Left lobe of liver (tissue), 2 donors: ENCODE measurements at regions not wholly inside any gene's neighbourhood (a gene's known extent, or its start where the extent isn't known, plus 50 kb on each side); places are given as distances from the start of the nearest gene placed in this dataset.

Source experiments
- ATAC-seq: fragments of 200-7000 bp; cut with Tn5 transposase; one replicate; pipeline ENCODE4 v1.9.1; 2020; ENCODE audit warnings: mild to moderate bottlenecking, moderate library complexity
- DNase-seq: peaks from one replicate; pipeline ENCODE4 v3.0.0-alpha.2; 2020; ENCODE audit warnings: low spot score
- donor health status: DM: no; HTN: no; CAD: no; lungs with moderate emphysema.
- donor health status: DM: no; HTN: yes; CAD: no.

DNA sequence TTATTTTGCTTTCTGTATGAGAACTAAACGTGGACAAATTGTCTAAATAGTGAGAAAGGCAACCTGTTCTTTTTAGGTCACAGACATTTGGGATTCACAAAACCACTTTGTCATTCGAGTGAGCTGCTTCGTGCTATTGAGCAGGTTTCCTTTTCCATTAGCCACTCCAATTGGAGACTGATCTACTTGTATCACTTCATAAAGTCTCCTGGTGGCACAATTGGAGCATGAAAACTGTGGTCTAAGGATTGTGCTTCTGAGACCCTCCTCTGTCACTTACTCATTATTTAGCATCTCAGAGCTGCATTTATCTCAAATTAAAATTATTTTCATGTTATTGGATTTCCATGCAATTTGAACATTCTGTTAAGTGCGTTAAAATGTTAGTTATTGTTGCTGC, 397.7 kb downstream of the TDRD3 start:
- DNase-seq (no peak), ATAC-seq (no peak)

DNA sequence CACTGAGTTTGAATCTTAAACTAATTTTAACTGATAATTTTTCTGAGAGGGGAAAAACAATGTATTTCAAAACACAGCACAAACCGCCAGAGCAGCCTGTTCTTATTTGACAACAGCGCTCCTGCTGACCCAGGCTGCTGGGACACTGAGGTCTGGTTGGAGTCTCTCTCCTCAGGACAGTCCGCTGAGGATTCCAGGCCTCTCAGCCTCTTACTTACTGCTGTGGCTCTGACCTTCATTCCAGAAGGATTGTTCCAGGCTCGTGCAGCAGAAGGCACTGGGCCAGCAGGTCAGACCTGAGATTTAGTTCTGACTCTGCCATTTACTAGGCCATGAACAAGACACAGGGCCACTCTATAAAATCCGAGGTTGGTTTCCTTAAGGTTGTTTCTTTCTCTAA, 393.6 kb downstream of the TDRD3 start:
- ATAC-seq (no peak), DNase-seq (no peak)

DNA sequence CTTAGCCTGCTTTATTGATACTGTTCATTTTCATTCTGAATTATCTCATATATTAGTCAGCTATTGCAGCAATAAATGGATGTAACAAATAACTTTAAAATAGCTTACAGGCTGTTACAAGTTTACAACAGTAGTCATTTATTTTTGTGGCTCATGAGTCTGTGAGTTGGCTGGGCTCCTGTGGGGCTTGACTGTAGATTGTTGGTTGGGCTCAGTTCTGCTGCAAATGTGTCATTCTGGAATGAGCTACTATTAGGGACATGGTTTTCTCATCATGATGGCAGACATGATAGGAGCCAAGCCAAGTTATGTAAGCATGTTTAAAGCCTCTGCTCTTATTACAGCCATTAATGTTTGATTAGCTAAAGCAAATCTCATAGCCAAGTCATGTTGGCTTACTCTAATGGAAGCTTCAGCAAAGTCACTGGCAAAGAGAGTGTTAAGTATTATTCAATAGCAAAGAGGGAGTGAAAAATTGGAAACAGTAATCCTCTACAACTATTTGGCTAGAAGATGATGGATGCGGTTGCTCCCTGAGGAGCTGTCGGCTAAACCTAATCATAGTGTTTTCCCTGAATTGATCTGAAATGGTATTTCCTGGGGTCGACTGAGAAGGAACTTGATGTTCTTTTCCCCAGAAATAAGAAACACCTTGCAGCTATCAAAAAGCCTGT, 391.3 kb downstream of the TDRD3 start:
- no peak for DNase-seq
- no peak for ATAC-seq

DNA sequence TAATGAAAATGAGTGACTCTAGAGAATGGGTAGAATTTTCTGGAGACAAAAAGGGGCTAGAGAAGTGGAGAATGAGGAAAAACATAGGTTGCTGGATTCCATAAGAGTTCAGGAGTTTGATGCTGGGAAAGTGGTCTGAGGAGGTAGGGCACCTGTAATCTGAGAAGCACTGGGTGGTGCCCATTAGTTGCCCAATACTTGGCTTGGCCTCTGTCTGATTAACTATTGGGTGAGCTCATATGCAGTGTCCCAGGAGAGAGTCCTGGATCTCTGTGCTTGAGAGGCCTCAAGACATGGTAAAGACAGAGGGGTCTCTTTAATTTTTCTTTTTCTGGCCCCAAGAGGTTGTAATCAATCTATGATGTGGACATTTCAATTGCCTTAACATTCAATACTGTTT, 390.1 kb downstream of the TDRD3 start:
- DNase-seq (no peak), ATAC-seq (no peak)

DNA sequence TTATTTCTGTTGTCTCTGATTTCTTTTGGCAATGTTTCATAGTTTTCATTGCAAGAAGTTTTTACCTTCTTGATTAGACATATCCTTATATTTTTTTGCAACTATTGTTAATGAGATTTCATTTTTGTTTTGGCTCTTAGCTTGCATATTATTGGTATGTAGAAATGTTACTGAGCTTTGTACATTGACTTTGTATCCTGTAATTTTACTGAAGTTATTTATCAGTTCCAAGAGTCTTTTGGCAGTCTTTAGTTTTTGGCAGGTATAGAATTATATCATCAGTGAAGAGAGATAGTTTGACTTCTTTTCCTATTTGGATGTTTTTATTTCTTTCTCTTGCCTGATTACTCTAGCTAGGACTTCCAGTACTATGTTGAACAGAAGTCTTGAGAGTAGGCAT, 375.7 kb downstream of the TDRD3 start:
- DNase-seq = no peak
- no peak for ATAC-seq

DNA sequence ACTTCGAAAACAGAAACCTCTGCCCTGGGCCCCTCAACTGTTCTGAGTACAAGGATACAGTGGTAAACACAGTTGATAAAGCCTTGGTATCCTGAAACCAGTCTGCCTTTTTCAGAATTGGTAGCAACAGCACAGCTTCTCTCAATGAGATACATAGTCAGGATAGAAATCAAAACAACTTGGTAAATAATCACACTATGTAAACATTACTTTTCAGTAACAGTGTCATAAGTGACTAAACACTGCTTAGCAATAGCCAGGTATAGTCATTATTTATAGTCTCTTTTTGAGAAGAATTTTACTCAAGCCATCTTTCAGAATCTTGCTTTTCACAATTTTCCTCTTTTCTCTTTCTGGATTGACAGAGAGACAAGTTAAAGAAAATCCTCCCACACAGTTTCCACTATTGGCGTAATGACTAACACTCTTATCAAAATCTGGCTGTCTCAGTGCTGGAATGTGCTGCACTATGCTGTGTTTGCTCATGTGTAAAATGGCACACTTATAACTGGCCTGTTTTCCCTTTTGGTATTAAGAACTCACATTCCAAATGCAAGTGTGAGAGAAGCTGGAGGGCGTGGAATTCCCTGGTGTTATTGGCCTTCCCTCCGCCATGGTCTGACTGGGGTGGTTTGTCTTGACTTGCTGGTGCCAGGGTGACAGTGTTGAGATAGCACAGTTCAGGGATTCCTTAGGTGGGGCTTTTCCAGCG, 368.8 kb downstream of the TDRD3 start:
- DNase-seq (no peak), ATAC-seq (no peak)

DNA sequence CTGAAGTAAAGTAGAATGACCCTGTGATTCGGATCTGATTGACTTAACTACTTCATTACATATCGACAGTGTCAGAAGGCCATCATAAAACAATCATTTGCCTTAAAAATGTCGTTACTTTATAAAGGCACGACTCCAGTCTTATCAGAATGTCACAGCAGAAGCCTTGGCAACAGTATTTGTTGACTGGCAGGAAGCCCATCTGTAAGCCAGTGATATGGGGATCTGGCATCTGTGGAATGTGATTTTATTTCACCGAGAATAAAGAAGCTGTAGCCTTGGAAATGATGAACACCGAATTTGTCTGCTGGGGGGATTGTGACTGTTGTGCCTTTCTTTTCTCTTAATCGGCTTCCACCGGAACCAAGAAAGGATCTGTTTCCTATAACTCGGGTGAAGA, 362.5 kb downstream of the TDRD3 start:
- ATAC-seq = no peak
- DNase-seq = no peak

DNA sequence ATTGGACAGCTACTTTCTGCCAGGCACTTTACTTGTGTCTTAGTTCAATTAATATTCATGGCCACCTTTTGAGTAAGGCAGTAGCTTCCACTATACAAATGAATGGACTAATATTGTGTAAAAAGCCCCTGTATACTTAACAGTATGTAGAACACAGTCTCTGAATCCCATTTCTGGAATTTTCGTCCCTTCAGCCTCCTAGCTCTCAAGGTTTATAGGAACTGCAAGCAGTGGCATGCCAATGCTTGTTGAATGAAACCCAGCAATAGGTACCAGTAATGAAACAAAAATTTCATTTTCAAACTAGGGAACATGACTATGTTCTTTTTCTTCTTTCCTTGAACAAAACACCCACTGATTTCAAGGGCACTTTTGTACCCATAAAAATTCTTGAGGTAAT, 361.6 kb downstream of the TDRD3 start:
- DNase-seq (no peak), ATAC-seq (no peak)

DNA sequence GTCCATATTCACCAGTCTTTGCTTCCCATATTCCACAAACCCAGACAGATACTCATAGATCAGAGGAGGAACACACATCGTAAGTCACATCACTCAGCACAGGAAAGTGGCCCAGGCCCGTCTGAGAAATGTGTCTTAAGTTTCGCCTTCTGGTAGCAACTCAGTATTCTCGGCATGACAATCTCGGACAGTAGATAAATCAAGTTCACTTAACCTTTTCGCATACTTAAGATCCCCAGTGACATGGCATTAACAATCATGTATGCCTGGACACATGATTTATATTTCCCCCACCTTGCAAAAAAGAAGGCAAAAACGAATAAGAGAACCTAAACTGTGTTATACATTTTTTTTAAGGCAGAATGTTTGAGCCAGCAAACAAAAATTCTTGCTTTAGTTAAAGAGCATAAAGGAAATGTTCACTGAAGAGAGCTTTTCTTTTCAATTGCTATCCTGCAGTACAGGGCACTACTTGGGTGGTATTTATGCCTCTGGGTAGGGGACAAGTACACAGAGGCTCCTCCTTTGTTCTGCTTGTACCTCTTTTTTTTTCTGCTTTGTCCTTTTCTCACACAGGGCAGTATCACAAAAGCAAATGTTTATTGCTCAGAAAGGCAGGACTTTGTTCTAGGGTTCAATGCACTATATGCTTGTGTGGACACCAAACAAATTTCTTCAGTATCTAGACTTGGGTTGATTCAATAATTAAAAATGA, 360.6 kb downstream of the TDRD3 start:
- ATAC-seq = no peak
- no peak for DNase-seq

DNA sequence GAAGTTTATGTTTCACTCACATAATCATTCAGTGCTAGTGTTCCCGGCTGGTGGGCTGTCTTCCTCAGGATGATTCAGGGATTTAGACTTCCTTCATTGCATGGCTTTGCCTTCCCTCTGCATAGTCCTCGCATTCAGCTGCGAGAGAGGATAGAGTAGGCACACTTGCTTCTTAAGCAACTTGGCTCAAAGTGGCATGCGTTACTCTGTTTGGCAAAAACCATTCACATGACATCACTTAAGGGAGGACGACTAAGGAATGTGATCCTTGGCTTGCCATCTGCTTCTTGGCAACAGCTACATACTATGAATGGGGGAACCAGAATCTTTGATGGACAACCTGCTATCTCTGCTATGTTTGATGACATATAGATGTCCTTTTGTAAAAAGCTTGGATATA, 359.3 kb downstream of the TDRD3 start:
- ATAC-seq (no peak), DNase-seq (no peak)

DNA sequence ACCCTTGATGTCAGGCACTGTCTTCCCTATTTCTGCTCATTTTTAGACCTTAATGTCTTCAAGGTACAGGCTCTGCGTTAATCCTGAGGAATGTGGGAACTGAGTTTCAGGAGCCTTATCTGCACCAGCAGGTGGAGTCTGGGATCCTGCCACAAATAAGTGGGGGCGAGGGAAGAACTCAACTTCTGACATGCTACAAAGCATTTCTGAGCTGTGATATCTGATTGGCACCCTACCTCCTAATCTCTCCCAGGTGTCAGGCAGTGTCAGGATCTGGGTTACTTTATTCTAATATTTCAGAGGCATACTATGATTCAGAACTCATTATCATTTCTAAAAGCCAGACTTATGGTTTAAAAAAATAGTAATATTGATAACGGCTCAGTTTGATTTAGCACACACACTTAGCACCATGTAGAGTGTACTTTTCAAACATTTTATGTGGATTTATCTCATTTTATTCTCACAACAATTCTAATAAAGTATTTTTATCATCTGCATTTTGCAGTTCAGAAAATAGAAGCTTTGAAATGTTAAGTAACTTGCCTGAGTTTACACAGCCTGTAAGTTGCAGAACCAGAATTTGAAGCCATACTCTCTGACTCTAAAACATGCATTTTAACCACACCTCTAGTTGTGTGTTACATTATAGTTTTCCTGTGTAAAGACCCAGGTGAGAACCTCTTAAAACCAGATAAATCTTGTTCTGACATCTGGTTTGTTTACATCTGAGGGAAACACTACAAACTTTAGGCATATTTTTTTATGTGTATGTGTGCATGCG, 358.6 kb downstream of the TDRD3 start:
- DNase-seq (no peak), ATAC-seq (no peak)

DNA sequence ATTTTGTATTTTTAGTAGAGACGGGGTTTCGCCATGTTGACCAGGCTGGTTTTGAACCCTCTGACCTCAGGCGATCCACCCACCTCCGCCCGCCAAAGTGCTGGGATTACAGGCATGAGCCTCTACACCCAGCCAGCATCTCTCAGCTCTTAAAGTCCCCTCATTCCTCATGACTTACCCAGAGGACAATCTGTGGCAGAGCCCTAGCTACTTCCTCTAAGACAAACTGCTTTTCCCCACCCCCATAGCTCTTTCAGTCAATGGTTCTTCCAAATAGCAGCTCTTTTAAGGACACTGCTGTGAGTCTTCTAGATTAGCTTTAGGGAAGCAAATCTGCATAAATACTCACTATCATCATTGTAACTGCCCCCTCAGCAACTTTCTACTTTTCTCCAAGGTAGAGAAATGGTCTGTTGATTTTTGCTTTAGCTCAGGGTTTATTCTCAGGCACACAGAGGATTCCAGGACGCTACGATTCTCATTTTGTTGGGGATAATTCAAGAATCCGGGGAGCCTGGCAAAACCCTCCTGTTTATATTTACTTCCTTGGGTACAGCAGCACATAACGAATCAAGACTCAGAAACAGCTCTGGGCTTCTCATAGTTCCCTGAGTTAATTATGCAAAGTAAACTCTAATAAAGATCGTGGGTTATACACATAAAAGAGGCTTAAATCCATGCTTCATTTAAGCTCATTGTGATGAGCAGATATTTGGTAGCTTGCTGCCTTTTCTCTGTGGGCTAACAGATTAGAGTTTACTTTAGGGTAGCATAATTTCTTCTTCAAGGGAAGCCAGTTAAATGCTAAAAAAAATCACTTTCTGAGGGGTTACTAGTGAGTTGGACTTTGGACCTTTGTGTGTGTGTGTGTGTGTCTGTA, 357.4 kb downstream of the TDRD3 start:
- ATAC-seq = no peak
- no peak for DNase-seq

DNA sequence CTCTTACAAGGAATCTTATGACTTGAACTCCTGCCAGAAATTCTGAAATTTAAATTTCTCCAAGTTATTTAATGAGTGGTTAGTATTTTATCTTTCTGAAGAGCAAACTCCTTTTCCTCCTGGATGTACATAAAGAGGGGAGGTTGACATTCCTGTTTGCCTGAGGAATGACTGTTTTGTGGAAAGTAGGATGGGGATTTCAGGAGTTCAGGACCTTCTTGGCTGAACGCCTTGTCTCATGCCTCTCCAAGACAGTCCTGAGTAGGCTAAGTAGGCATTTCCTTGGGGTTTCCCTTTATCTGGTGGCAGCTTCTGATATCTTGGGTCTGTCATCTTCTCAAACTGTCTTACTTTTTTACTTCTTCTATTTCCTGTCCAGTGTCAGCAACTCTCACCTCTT, 356.6 kb downstream of the TDRD3 start:
- DNase-seq = no peak
- ATAC-seq = no peak

DNA sequence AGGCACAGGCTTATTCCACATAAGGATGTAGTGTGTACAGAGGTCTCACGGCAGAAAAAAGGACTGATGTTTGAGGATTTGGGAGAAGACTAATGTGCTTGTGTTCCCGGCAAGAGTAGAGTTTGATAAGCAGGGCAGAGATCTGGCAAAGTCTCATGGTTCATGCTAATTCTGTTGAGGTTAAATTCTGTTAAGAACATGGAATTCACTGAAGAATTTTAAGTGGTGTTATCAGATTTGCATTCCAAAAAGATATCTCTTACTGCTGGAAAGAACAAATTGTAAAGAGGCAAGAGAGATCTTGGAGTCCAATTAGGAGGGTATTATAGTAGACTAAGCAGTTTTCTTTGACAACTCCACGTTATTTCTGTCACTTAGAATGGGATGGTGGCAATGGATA, 348.3 kb downstream of the TDRD3 start:
- no peak for DNase-seq
- no peak for ATAC-seq

DNA sequence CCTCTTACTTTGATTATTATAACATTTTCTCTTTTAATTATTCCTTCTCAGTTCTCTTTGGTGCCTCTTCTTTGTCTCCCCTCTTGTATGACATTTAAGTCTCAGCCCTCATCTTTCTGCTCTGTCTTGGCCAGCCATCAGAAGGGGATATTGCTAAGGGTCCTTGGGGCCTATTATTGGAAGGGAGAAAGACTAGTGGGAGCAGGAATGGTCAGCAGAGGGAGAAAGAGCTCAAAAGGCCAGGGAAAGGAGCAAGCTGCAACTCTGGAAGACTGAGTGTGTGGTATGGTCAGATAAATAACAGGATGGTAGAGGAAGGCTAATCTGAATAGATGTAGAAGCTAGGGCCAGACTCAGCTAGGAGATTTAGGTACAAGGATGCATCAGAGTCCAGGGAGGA, 336.9 kb downstream of the TDRD3 start:
- no peak for DNase-seq
- no peak for ATAC-seq

DNA sequence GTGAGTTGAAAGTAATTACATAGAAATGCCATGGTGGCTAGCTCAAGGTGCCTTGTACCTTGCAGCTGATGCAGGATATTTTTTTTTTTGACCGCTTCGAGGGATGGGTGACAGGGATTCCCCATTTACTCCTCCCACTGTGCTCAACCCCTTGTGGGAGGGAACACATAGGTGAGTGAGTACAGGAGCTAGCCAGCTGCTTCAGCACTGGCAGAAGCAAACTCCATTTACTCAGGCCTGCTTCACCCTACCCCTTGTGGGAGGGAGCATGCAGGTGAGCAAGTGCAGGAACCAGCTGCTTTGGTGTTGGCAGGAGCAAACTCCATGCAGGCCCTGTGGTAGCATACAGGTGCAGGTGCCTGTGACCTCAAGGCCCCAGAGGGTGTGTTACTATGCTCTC, 330.1 kb downstream of the TDRD3 start:
- no peak for ATAC-seq
- no peak for DNase-seq

DNA sequence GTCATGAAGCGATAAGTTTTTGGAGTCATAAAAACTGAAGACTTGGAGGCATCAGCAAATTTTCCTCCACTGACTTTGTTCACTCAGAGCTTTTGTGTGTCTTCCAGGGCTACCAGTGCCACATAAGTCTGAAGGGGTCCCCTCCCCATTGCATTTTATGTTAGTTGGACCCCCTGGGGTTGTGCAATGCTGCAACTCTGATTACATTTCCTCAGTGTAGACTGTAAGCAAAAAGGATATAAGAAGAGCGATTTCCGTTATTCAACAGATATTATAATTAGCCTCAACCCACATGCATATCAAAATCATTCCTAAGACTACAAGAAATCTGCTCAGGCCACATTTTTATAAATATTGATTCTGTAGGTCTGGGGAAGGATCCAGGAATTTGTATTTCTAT, 324.0 kb downstream of the TDRD3 start:
- ATAC-seq = no peak
- DNase-seq = no peak

DNA sequence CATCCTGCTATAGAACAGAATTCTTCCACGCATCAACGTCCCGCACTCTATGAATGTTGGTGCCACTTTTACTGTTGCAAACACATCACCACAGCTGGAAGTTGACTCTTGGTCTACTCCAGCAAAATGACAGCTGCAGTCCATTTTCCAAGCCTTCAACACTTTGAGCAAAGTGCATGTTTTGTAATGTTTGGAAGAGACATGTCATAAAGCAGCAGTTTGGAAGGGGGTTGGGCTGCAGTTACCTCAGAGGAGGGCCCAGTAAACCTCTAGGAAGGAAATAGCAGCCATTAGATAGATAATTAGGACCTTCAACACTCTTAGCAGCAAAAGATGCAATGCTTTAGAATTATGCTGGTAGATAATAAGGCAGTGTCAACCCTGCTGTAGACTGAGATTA, 323.6 kb downstream of the TDRD3 start:
- no peak for ATAC-seq
- no peak for DNase-seq

DNA sequence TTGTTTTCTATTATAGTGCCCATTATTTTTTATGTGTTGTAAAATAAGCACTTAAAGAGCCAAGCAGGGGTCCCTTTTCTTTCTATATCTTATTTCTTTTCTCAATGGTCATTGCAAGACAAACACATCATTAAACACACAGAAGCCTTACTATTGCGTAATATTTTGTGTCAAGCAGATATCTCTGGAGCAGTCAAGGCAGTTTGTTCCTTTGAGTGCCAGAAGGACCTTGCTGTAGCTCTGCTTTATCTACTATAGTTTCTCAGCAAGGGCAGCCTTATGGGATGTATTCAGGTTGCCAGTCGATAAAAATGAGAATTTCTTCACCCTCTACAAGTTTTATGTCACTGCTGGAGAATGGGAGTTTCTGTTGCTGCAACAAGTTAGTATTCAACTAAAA, 319.3 kb downstream of the TDRD3 start:
- DNase-seq = no peak
- ATAC-seq = no peak

DNA sequence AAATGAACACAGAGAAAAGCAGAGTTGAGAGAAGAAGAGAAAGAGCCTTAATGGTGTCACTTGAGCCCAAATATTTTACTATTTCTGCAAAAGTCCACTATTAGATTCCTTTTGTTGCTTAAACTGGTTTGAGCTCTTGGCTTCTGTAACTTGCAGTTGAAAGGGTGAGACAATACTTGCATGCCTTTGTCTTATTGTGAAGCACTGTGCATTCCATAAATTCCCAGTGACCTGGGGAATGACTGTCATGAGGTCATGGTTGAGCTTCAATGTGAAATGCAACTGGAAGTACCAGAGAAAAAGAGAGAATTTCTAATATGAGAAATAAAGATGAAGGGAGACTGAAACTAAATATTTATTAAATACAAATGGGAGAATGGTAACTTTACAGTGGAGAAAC, 310.9 kb downstream of the TDRD3 start:
- ATAC-seq (no peak), DNase-seq (no peak)

DNA sequence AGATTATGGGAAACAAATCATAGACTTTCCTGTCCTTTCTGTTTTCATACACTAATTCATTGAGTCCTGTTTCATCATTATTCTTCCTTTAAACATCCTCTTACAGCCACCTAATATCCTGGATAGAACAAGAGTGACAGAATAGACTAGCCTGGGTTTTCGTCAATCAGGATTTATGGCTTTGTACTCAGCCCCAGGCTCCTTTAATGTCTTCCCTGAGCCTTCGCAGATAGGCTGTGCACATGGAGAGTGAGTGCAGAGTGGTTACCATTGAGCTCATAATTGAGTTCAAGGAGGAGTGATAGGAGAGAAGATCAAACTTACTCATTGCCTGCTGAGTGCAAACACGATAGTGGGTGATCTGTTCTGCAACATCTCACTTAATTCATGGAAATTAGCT, 304.9 kb downstream of the TDRD3 start:
- ATAC-seq (no peak), DNase-seq (no peak)
